ENCODE measurements at regions not wholly inside any gene's neighbourhood (a gene's known extent, or its start where the extent isn't known, plus 50 kb on each side); places are given as distances from the start of the nearest gene placed in this dataset.
"Not testable (repeated sequence)": the region's sequence is repeated elsewhere in the genome, so short reads cannot be mapped to it uniquely, and the experiment has no call there.

DNA sequence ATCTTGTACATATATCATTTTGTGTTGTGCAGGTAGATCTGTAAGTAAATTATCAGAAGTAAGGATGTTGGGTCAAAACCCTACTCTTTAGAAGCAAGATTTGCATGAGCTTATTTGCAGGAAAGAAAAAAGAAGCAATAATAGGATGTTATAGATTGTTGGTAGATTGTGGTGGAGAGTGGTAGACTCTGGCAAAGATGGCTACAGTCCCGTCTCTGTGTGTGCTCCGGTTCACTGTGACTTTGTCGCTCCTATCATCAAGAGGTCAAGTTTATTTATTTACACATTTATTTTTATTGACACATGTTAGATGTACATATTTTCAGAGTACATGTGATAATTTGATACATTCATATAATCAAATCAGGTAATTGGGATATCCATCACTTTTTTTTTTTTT lies 81.0 kb upstream of the NDUFV2 start:
- no peak for DNase-seq

DNA sequence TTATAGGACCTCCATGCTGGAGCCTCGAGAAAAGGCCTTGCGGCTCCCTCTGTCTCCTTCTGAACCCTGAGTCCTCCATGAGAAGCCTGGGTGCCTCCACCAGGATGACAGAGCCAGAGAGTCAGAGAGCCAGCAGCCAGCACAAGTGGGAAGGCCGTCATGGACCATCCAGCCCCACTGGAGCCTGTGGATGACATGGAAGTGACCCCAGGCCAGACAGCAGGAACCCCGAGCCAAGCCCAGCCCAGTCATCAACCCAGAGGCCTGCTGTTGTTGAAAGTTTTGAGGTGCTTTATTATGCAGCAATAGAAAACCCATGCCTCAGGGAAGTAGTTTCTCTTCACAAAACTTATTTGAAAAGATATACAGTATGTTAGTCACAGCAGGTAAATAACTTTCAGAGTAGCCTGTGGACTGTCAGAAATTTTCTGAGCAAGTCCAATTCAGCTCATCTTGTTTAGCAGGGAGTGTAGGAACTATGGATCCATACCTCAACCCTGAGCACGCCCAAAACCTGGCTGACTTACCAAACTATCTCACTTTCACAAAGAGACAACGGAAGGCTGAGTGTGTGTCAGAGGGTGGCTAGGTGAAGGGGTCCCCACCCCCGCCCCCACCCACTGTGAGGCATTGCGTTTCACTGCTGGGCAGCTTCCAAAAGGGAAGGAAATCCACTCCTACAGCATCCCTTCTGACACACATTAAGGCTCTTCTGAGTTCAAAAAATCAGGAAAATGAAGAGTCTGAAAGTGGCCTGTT lies 79.9 kb upstream of the NDUFV2 start:
- no peak for DNase-seq

DNA sequence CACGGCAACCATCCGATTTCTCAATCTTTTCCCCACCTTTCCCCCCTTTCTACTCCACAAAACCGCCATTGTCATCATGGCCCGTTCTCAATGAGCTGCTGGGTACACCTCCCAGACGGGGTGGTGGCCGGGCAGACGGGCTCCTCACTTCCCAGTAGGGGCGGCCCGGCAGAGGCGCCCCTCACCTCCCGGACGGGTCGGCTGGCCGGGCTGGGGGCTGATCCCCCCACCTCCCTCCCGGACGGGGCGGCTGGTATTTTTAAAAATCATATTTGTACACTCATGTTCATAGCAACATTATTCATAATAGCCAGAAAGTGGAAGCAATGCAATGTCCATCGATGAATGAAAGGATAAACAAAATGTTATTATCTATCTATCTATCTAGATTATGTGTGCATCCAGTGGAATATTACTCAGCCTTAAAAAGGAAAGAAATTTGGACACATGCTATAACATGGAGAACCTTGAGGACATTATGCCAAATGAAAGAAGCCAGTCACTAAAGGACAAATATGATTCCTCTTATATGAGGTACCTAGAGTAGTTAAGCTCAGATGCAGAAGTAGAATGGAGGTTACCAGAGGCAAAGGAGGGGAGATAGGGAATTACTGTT lies 78.4 kb upstream of the NDUFV2 start:
- DNase-seq = not testable (repeated sequence)

DNA sequence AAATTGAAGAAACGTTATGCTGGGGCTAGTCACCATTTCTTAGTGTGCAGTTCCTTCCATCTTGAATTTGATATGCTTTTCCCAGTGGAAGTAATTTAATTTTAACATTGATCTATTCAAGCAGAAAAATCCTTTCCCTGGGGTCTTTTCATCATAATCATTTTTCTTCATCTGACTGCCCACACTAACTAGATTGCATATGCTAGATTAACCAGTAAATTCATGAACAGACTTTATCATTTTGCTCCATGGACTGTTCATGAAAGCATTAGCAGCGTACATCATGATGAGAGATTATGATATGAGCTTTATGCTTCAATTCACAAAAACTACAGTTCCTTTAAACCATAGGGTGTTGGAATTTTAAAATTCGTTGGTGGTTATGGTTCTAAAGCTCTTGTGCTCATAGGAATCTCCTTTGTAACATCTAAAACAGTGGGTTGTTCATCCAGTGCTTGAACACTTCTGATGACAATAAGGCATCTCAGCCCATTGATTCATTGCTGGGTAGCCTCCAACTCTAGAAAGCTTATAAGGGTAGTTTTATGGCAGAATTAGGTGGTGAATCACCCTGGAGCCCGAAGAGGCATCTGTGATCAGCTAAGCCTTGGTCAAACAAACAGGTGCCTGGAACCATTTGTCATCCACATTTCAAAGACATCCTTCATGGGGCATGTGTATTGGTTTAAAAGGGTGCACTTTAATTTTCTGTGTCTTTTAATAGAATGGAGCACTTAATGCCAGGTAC lies 77.2 kb upstream of the NDUFV2 start:
- no peak for DNase-seq

DNA sequence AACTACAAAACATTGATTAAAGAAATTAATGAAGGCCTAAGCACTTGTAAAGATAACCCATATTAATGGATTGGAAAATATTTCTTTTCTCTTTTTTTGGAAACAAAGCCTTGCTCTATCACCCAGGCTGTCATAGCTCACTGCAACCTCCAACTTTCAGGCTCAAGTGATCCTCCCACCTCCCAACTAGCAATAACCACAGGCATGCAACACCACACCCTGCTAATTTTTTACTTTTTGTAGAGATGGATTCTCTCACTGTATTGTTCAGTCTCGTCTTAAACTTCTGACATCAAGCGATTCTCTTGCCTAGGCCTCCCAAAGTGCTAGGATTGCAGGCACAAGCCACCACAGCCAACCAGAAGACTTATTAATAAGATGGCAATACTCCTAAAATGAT lies 73.4 kb upstream of the NDUFV2 start:
- no peak for DNase-seq

DNA sequence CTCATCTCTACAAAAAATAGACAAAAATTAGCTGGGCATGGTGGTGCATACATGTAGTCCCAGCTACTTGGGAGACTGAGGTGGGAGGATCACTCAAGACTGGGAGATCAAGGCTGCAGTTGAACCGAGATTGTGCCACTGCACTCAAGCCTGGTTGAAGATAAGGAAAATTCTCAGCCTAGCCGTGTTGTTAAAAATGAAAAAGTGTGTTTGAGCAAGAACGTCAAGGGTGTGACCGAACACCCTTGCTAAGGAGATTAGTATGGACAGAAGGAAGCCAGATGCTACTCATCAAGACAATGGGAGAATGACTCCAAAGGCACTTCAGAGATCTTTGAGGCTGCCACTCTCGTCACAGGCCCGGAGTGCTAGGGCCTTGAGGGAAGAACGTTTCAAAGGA lies 70.0 kb upstream of the NDUFV2 start:
- DNase-seq = no peak

DNA sequence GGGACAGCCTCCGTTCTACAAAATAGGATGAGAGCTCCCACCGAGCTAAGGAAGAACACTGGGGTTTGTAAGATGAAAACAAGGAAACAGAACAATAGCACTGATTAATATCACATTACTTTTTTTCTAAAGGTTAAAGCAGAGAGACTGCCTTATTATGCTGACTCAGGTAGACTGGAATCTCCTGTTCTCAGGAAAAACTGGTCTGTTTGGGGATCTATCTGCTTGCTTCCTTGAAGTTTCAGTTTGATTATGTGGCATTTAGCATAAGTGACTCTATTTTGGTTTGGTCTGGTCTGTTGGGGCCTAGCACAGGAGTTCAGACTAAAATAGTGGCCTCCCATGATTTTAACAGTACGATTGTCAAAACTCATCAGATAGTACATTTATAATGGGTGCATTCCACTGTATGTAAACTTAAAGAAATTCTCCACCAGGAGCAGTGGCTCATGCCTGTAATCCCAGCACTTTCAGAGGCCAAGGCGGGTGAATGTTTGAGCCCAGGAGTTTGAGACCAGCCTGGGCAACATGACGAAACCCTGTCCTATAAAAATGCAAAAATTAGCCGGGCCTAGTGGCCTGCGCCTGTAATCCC lies 64.1 kb upstream of the NDUFV2 start:
- DNase-seq = no peak

DNA sequence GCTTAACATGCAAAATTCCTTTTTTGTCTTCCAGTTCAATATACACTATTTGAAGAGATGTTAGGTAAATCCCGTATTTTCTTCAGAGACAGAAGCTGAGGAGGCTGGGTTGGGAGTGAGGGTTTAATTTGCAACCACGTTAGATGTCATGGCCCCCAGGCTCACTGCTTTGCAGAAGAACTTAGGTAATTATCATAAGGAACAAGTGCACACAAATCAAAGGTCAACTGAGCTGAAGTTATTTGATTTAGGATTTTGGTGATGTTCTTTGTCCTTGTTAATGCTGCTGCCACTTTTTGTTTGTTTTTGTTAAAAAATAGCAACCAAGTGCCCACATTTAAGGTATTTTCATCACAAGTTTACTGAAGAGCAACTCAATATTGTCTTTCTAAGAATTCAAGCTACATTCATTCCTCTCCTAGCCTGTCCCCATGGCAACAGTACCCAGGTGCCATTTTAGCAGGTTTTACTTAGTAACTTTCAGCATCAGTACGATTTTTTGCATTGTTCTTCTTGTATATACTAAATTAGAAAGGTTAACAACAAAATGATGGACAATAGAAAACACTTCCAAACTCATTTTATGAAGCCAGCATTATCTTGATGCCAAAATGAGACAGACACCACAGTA lies 62.9 kb upstream of the NDUFV2 start:
- DNase-seq = no peak

DNA sequence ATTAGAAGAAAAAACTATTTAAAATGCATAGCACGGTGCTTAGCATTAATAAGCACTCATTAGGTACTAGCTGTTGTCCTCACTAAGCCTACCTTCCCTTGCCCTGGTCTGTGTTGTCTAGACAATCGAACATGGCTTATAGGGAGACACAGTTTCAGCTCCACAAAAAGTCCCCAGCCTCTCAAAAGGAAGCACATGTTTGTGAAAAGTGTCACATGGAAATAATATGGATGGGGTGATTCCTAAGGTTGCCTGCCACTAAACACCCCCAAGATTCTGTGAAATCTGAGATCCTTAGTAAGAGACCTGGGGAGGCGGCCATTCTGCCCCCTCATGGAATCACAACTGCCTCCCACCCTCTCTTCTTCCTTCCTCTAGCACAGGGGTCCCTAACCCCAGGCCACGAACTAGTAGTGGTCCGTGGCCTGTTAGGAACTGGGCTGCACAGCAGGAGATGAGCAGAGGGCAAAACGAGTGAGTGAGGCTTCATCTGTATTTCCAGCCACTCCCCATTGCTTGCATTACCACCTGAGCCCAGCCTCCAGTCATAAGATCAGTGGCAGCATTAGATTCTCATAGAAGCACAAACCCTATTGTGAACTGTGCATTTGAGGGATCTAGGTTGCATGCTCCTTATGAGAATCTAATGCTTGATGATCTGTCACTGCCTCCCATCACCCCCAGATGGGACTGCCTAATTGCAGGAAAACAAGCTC lies 59.6 kb upstream of the NDUFV2 start:
- DNase-seq = no peak

DNA sequence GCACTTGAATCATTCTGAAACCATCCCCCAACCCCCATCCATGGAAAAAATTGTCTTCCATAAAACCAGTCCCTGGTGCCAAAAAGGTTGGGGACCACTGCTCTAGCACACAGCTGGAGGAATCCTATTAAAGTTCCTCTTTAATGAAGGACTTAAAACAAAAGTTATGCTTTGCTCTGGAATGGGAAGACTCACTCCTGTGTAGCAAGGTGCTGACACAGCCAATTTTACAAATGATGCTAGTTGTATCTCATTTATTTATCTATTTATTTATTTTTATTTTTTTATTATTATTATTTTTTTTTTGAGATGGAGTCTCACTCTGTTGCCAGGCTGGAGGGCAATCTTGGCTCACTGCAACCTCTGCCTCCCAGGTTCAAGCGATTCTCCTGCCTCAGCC lies 58.9 kb upstream of the NDUFV2 start:
- no peak for DNase-seq

DNA sequence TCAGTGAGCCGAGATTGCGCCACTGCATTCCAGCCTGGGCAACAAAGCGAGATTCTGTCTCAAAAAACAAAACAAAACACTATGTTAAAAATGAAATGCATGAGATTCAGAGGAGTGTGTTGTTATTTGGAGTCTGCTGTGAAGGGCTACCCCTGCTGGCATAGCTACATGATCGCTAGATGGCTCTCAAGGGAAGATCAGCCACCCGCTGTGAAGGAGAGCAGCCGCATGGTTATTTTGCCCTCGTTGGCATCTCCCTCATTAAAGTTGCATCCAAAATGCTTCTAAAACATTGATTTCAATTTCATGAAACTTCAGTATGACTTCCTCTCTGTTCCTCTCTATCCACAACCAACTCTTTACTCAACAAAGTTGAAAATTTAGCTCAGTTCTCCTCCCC lies 54.8 kb upstream of the NDUFV2 start:
- DNase-seq = no peak

DNA sequence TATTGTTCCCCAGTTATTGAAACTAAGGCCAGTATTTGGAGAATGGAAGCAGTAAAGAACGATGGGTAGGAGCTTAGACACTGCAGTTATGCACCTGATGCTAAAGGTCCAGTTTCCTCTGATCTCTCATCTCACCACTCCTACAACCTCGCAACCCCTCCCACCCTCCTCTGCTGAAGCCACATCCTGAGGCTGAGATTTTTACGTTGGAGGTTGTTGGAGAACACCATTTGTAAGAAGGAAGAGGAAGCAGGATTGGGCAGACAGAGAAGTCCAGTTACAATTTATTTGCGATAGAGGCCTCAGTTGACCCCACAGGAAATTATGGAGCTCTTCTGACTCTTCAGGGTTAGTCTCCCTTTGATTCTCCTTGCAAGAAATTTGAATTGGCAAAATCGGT lies 54.3 kb upstream of the NDUFV2 start:
- DNase-seq = no peak

DNA sequence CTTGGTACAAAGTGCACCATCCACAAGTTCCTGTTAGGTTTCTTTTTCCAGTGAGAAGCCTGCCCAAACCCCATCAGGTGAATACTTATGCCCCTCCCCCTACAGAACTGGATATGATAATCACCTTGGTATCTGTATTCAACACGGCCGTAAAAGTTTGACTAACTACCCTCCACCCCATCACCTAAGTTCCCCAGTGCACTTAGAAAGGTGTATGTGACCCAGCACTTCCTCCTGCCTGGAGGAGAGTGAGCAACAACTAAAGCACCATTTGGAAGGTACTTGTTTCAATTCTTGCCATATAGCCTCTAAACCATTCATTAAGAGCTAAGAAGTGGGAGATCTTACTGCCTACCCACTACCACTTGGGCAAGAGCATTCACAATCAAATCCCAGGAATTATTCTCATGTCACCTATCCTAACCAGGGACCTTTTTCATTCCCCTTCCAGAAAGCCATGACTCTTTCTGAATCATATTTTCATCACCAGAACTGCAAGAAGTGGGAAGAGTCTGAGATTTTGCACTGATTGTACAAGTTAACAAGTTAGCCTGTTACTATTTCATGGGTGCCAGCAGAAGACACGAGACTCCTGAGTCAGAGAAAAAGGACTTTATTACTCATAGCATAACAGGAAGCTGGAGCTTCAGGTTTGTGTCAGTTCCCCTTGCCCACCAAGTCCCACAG lies 53.5 kb upstream of the NDUFV2 start:
- no peak for DNase-seq

DNA sequence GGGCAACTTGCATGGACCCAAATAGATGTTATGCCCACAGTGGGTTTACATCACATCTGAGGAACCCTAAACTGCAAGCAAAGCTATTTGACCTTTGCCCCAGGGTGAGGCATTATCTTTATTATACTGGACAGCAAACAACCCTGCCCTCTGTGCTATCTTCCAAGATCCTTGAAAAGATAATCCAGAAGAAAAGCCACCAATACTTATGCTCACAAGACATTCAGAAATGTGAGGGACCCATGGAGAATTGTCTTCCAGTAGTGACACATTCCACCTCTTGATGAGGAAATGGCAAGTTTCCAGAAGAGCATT lies 53.0 kb upstream of the NDUFV2 start:
- DNase-seq = no peak

DNA sequence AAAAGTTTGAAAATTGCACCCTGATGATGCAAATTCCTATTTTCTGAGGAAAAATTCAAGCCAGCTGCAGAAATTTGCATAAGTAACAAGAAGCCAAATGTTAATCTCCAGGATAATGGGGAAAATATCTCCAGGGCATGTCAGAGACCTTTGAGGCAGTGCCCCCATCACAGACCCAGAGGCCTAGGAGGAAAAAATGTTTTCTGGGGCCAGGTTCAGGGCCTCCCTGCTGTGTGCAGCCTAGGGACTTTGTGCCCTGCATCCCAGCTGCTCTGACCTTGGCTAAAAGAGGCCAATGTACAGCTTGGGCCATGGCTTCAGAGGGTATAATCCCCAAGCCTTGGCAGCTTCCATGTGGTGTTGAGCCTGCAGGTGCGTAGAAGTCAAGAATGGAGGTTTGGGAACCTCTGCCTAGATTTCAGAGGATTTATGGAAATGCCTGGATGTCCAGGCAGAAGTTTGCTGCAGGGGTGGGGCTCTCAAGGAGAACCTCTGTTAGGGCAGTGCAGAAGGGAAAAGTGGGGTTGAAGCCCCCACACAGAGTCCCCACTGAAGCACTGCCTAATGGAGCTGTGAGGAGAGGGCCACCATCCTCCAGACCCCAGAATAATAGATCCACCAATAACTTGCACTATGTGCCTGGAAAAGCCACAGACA lies 51.7 kb upstream of the NDUFV2 start:
- not testable (repeated sequence) for DNase-seq
